ENCODE measurements at regions not wholly inside any gene's neighbourhood (a gene's known extent, or its start where the extent isn't known, plus 50 kb on each side); places are given as distances from the start of the nearest gene placed in this dataset.

- H3K9me3 Mint-ChIP-seq = peaks cover 5% of the 10 kb centered on the region; the same call in 1 of the 3 replicates
- DNase-seq (ENCODE audit: low spot score) = no peak
- H3K36me3 ChIP-seq (ENCODE audit: insufficient read depth) = no peaks in the 10 kb centered on the region
- no peaks in the 10 kb centered on the region for H3K9me2 ChIP-seq (ENCODE audit: insufficient read depth)
- no peaks in the 10 kb centered on the region for H3K27me3 ChIP-seq (ENCODE audit: insufficient read depth)
- H3K27ac ChIP-seq (ENCODE audit: low read depth) = no peak overlapping the region
- H3K4me3 ChIP-seq = no peak overlapping the region
- no peak overlapping the region for H3K4me3 Mint-ChIP-seq
- ATAC-seq = no peak
- peaks cover 8% of the 10 kb centered on the region; the same call in 2 of the 3 replicates for H3K36me3 Mint-ChIP-seq (ENCODE audit: low read depth)
- H4K20me1 ChIP-seq (replicated peaks; ENCODE audit: insufficient read depth) = no peaks in the 10 kb centered on the region
- no peak overlapping the region for H2AFZ ChIP-seq
- no peaks in the 10 kb centered on the region; the same call in 1 of the 2 replicates for H3K79me2 ChIP-seq (replicated peaks; ENCODE audit: insufficient read depth)
- H3K4me1 ChIP-seq (ENCODE audit: insufficient read depth) = no peaks in the 10 kb centered on the region
- no peak overlapping the region for H3K4me2 ChIP-seq
- no peak overlapping the region for H3K27ac Mint-ChIP-seq
- TF ChIP-seq CTCF (conservative IDR thresholded peaks at IDR 0.05; ENCODE audit: low read depth in 2 of 2) = no peak
- no peak for TF ChIP-seq ETS1 (IDR thresholded peaks at IDR 0.05)
- TF ChIP-seq ZNF331 (CRISPR knock-in tag; IDR thresholded peaks at IDR 0.05; ENCODE audit: low read depth) = no peak
- TF ChIP-seq REST (IDR thresholded peaks at IDR 0.05; ENCODE audit: unreplicated experiment) = no peak
- H3K27me3 Mint-ChIP-seq (ENCODE audit: insufficient read depth, low read depth, poor library complexity) = peaks cover 5% of the 10 kb centered on the region
- peaks cover 4% of the 10 kb centered on the region; the same call in 2 of the 3 replicates for H3K4me1 Mint-ChIP-seq
- peaks cover 4% of the 10 kb centered on the region; the same call in 1 of the 2 replicates for H3F3A ChIP-seq (replicated peaks; ENCODE audit: low read depth)
Measured at GRCh38 chr6:14950103-14950969, 295.5 kb upstream of the JARID2 start.

- H3K36me3 ChIP-seq (ENCODE audit: insufficient read depth) = no peaks in the 10 kb centered on the region
- no peaks in the 10 kb centered on the region for H3K9me2 ChIP-seq (ENCODE audit: insufficient read depth)
- no peaks in the 10 kb centered on the region; the same call in 1 of the 2 replicates for H3K79me2 ChIP-seq (replicated peaks; ENCODE audit: insufficient read depth)
- no peaks in the 10 kb centered on the region for H4K20me1 ChIP-seq (replicated peaks; ENCODE audit: insufficient read depth)
- H3K27ac ChIP-seq (ENCODE audit: low read depth) = 0 out of 2 replicates have a peak overlapping the region, but pooled peaks have one; percentile 10
- peaks cover 4% of the 10 kb centered on the region; the same call in 1 of the 2 replicates for H3F3A ChIP-seq (replicated peaks; ENCODE audit: low read depth)
- H3K27me3 Mint-ChIP-seq (ENCODE audit: insufficient read depth, low read depth, poor library complexity) = peaks cover 5% of the 10 kb centered on the region
- peaks cover 3% of the 10 kb centered on the region; the same call in 2 of the 3 replicates for H3K4me1 Mint-ChIP-seq
- DNase-seq (ENCODE audit: low spot score) (no peak), ATAC-seq (no peak)
- no peak overlapping the region for H3K4me2 ChIP-seq
- no peak overlapping the region for H3K4me3 ChIP-seq
- H3K27ac Mint-ChIP-seq = no peak overlapping the region
- peaks cover 8% of the 10 kb centered on the region; the same call in 2 of the 3 replicates for H3K36me3 Mint-ChIP-seq (ENCODE audit: low read depth)
- no peak for TF ChIP-seq CTCF (conservative IDR thresholded peaks at IDR 0.05; ENCODE audit: low read depth in 2 of 2)
- no peak for TF ChIP-seq STAT1 (IDR thresholded peaks at IDR 0.05; ENCODE audit: unreplicated experiment)
- no peak for TF ChIP-seq ETS1 (IDR thresholded peaks at IDR 0.05)
- TF ChIP-seq ZNF114 (CRISPR knock-in tag; IDR thresholded peaks at IDR 0.05) = no peak
- no peaks in the 10 kb centered on the region for H3K27me3 ChIP-seq (ENCODE audit: insufficient read depth)
- H3K4me1 ChIP-seq (ENCODE audit: insufficient read depth) = no peaks in the 10 kb centered on the region
- H3K4me3 Mint-ChIP-seq = no peak overlapping the region
- peaks cover 5% of the 10 kb centered on the region; the same call in 1 of the 3 replicates for H3K9me3 Mint-ChIP-seq
- no peak overlapping the region for H2AFZ ChIP-seq
Measured at GRCh38 chr6:14950970-14951276, 294.9 kb upstream of the JARID2 start.
